PC-9 (cell line): ENCODE measurements at regions not wholly inside any gene's neighbourhood (a gene's known extent, or its start where the extent isn't known, plus 50 kb on each side); places are given as distances from the start of the nearest gene placed in this dataset.
A peak's percentile ranks its signal among the peaks of the same experiment; 100 is the strongest.

Experiments
- BruUV-seq: library from RNA; stranded (reverse); fragments of 400-500 nt; replicated peaks from 2 replicates; lab custom pipeline; 2021; lab: Mats Ljungman, UMichigan
- CTCF ChIA-PET: fragments of 300-600 bp; sonication (Branson Sonifier 250); formaldehyde crosslinking; loops from one replicate; lab custom pipeline; 2022; ENCODE audit warnings: antibody characterized with exemption; lab: Charles Lee
- POLR2A ChIA-PET: fragments of 300-600 bp; sonication (Branson Sonifier 250); formaldehyde crosslinking; loops from one replicate; lab custom pipeline; 2022; ENCODE audit warnings: antibody characterized with exemption; ENCODE audit not compliant: unreplicated experiment; lab: Charles Lee
- DNase-seq, 2 experiments: peaks; one replicate each; pipeline versions ENCODE4 v3.0.0 to v3.0.0-alpha.2; 2015 to 2022; ENCODE audit warnings: mixed read lengths in 1 of 2
- H2AFZ ChIP-seq: fragments of 200-600 bp; sonication (generic); 2 replicates; pipeline ENCODE4 v1.8.1; 2017; ENCODE audit warnings: antibody characterized with exemption
- H3F3A ChIP-seq: fragments of 200-600 bp; sonication (generic); 2 replicates; pipeline ENCODE4 v1.8.1; 2017; ENCODE audit warnings: antibody characterized with exemption, mild to moderate bottlenecking, low read depth; ENCODE audit not compliant: insufficient read depth
- H3K27ac ChIP-seq: fragments of 200-600 bp; sonication (generic); 2 replicates; pipeline ENCODE4 v1.6.1; 2016; ENCODE audit warnings: mixed run types
- H3K27me3 ChIP-seq: fragments of 200-600 bp; sonication (generic); 2 replicates; pipeline ENCODE4 v1.6.1; 2016; ENCODE audit warnings: low read depth, mixed run types; ENCODE audit not compliant: insufficient read depth
- H3K36me3 ChIP-seq: fragments of 200-600 bp; sonication (generic); 2 replicates; pipeline ENCODE4 v1.6.1; 2016; ENCODE audit warnings: low read depth, mixed run types
- H3K4me1 ChIP-seq: fragments of 200-600 bp; sonication (generic); replicated peaks from 2 replicates; pipeline ENCODE4 v1.6.1; 2016; ENCODE audit warnings: mixed run types; ENCODE audit not compliant: insufficient read depth
- H3K4me2 ChIP-seq: fragments of 200-600 bp; sonication (generic); 2 replicates; pipeline ENCODE4 v1.6.1; 2017; ENCODE audit warnings: mixed run types
- H3K4me3 ChIP-seq: fragments of 200-600 bp; sonication (generic); 2 replicates; pipeline ENCODE4 v1.6.1; 2016; ENCODE audit warnings: mixed run types
- H3K79me2 ChIP-seq: fragments of 200-600 bp; sonication (generic); 2 replicates; pipeline ENCODE4 v1.6.1; 2017; ENCODE audit warnings: low read depth, mixed run types
- H3K9me2 ChIP-seq: fragments of 200-600 bp; sonication (generic); 2 replicates; pipeline ENCODE4 v1.8.1; 2017; ENCODE audit warnings: mild to moderate bottlenecking; ENCODE audit not compliant: insufficient read depth
- H3K9me3 ChIP-seq: fragments of 200-600 bp; sonication (generic); 2 replicates; pipeline ENCODE4 v1.8.1; 2016; ENCODE audit warnings: low read depth; ENCODE audit not compliant: insufficient read depth
- H4K20me1 ChIP-seq: fragments of 200-600 bp; sonication (generic); 2 replicates; pipeline ENCODE4 v1.8.1; 2017; ENCODE audit not compliant: insufficient read depth
- CTCF ChIP-seq: fragments of 200-600 bp; sonication (generic); conservative IDR thresholded peaks from 2 replicates; pipeline ENCODE4 v1.6.1; 2017; ENCODE audit warnings: mixed run types, antibody characterized with exemption, mild to moderate bottlenecking, moderate library complexity
- EZH2 ChIP-seq: fragments of 200-600 bp; sonication (generic); IDR thresholded peaks from 2 replicates; pipeline ENCODE4 v1.8.0; 2017; ENCODE audit warnings: antibody characterized with exemption, low read depth
- intact Hi-C: fragments of 100-400 bp; cut with micrococcal nuclease; formaldehyde crosslinking; loops from one replicate; pipeline ENCODE4 v1.10.0; 2022; ENCODE audit not compliant: unreplicated experiment

- Histone ChIP-seq H4K20me1 (no peaks in the 10 kb centered on the region), H3K9me3 (0 out of 2 replicates have a peak, but pooled peaks cover 5% of the 10 kb centered on the region), H3K79me2 (no peaks in the 10 kb centered on the region), H3K4me2 (no peak overlapping the region), H3K36me3 (no peaks in the 10 kb centered on the region), H3F3A (peaks cover 4% of the 10 kb centered on the region; the same call in 1 of the 2 replicates), H3K4me1 (no peaks in the 10 kb centered on the region), H3K27ac (no peak overlapping the region), H3K4me3 (no peak overlapping the region), H2AFZ (no peak overlapping the region), H3K27me3 (no peaks in the 10 kb centered on the region), H3K9me2 (no peaks in the 10 kb centered on the region)
- ChIA-PET CTCF (no interaction called here), POLR2A (no interaction called here)
- no TSS peak for BruUV-seq
- intact Hi-C loops: no loop called here
- DNase-seq: no peak
- TF ChIP-seq EZH2 (no peak), CTCF (no peak)
These were observed 286.8 kb downstream of the LRIG3 start for GRCh38 chr12:58633479-58633878.

DNA sequence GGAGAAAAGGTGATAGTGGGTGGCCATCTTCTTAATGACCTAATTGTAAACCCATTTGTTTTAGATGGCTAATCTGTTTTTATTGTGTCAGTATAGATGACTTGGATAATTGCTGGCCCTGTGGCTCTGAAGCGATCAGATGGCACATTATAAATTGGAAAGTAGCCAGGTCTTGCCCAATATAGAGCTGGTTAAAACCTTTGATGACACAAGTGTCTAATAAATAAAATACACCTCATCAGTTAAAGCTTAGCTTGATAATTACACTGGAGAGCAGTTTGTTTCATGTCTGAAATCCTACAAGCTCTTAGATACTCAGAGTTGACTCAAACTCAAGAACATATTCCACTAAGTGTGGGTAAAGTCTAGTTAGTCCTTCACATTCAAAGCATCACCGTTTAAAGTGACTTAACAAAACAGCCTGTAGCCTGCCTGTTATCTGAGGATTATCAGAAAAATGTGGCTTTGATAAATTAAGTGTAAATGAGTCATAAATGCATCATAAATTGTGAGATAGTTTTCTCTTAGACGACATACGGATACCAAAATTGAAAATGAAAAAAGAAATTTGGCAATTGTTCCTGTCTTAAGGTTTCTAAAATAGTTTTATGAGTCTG, 280.9 kb downstream of the LRIG3 start:
- H3K79me2 ChIP-seq: no peaks in the 10 kb centered on the region
- H3K27me3 ChIP-seq: no peaks in the 10 kb centered on the region
- 0 out of 2 replicates have a peak, but pooled peaks cover 5% of the 10 kb centered on the region for H3K9me3 ChIP-seq
- no peak overlapping the region for H2AFZ ChIP-seq
- CTCF ChIA-PET: no interaction called here
- peaks cover 15% of the 10 kb centered on the region; the same call in 1 of the 2 replicates for H3K4me1 ChIP-seq
- TF ChIP-seq EZH2: no peak
- TF ChIP-seq CTCF: no peak
- H3K4me2 ChIP-seq: peak overlapping the region; percentile 8; the same call in 1 of the 2 replicates
- POLR2A ChIA-PET: no interaction called here
- intact Hi-C loops: no loop called here
- H3K36me3 ChIP-seq: no peaks in the 10 kb centered on the region
- H3K27ac ChIP-seq: no peak overlapping the region
- no peaks in the 10 kb centered on the region for H3K9me2 ChIP-seq
- peak in 1 of 2 experiments; percentile 50 for DNase-seq
- no TSS peak for BruUV-seq
- H3F3A ChIP-seq: peaks cover 12% of the 10 kb centered on the region
- no peaks in the 10 kb centered on the region for H4K20me1 ChIP-seq
- H3K4me3 ChIP-seq: no peak overlapping the region

- TF ChIP-seq CTCF (no peak), EZH2 (no peak)
- H3K4me3 ChIP-seq: no peak overlapping the region
- no peaks in the 10 kb centered on the region for H3K79me2 ChIP-seq
- no peak overlapping the region for H3K4me2 ChIP-seq
- intact Hi-C loops: no loop called here
- peaks cover 15% of the 10 kb centered on the region; the same call in 1 of the 2 replicates for H3K4me1 ChIP-seq
- no peaks in the 10 kb centered on the region for H3K27me3 ChIP-seq
- H3K9me2 ChIP-seq: no peaks in the 10 kb centered on the region
- BruUV-seq: no TSS peak
- no peaks in the 10 kb centered on the region for H3K36me3 ChIP-seq
- POLR2A ChIA-PET: no interaction called here
- no peaks in the 10 kb centered on the region for H4K20me1 ChIP-seq
- no peak overlapping the region for H3K27ac ChIP-seq
- H2AFZ ChIP-seq: no peak overlapping the region
- 0 out of 2 replicates have a peak, but pooled peaks cover 5% of the 10 kb centered on the region for H3K9me3 ChIP-seq
- H3F3A ChIP-seq: peaks cover 12% of the 10 kb centered on the region
- CTCF ChIA-PET: no interaction called here
- DNase-seq: no peak
These were observed 280.0 kb downstream of the LRIG3 start for GRCh38 chr12:58640314-58640713.
